ENCODE measurements at regions not wholly inside any gene's neighbourhood (a gene's known extent, or its start where the extent isn't known, plus 50 kb on each side); places are given as distances from the start of the nearest gene placed in this dataset.

- H3K27ac Mint-ChIP-seq: no peak overlapping the region
- intact Hi-C loops (cut with micrococcal nuclease): no loop called here
- H3K27me3 Mint-ChIP-seq (ENCODE audit: low read depth): no peaks in the 10 kb centered on the region
- no peaks in the 10 kb centered on the region for H3K4me1 Mint-ChIP-seq (ENCODE audit: low read depth)
- no peaks in the 10 kb centered on the region for H3K9me3 Mint-ChIP-seq
- no peak overlapping the region for H3K4me3 Mint-ChIP-seq (ENCODE audit: low read depth)
- no peaks in the 10 kb centered on the region for H3K36me3 Mint-ChIP-seq (ENCODE audit: low read depth)
- DNase-seq (ENCODE audit: low spot score): no peak
These were observed 115.9 kb downstream of the INHBB start for GRCh38 chr2:120461546-120462537.

DNA sequence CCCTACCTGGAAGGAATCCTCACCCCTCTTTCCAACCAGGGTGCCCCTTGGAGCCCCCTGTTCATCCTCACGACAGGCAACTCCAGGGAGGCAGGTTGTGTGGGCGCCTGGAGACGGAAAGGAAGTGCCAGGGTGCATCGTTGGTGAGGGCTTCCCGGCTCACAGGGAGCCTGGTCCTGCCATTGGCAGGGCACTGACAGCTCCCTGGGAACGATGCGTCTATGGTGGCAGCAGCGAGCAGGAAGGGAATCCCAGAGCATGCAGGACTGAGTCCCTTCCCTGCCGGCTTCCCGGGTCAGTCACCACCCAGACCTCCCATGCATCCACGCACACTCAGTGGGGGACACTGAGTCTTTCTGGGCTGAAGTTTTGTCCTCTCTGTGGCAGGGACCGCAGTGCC is 117.6 kb downstream of the INHBB start:
- DNase-seq (ENCODE audit: low spot score): no peak
- Mint-ChIP-seq H3K27ac (no peak overlapping the region), H3K4me3 (ENCODE audit: low read depth) (no peak overlapping the region), H3K4me1 (ENCODE audit: low read depth) (no peaks in the 10 kb centered on the region), H3K36me3 (ENCODE audit: low read depth) (no peaks in the 10 kb centered on the region), H3K9me3 (no peaks in the 10 kb centered on the region), H3K27me3 (ENCODE audit: low read depth) (no peaks in the 10 kb centered on the region)
- intact Hi-C loops (cut with micrococcal nuclease): no loop called here

DNA sequence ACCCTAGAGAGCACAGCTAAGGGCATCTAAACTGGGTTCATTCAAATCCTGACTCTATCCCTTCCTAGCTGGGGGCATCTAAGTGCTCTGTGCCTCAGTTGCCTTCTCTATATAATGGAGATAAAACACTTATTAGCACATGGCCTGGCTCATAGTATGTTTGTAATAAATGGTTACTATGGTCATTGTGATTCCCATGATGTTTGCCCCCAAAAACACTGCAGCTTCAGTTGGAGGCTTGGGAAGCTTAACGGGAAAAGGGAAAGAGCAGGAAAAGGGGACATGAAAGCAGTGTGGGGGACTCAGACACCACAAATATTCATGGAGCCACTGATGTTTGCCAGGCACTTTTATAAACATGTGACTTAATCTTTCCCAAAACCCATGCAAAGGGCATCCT is 118.1 kb downstream of the INHBB start:
- Mint-ChIP-seq H3K4me1 (ENCODE audit: low read depth) (no peaks in the 10 kb centered on the region), H3K36me3 (ENCODE audit: low read depth) (no peaks in the 10 kb centered on the region)
- intact Hi-C loops (cut with micrococcal nuclease): no loop called here

DNA sequence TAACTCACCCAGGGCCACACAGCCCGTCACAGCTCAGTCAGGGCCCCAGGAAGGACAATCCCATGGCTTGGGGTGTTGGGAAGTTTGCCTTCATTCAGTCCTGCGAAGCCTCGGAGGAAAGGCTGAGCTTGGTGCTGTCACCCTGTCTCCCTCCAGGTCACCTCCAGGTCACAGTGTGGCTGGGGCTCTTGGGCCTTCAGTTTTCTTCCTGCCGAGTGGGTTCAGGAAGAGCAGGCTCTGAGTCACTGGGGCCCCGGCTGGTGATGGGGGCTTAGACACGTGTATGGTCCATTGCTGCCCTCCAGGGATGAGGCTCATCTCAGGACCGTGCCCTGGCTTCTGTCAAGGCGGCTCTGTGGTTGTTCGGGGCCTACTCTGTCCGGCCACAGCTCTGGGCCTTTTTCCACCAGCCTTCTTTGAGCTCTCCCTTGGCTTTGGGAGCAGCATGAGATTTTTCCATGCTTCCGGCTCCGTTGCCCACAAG is 118.6 kb downstream of the INHBB start:
- Mint-ChIP-seq H3K27ac (no peak overlapping the region), H3K9me3 (no peaks in the 10 kb centered on the region), H3K4me1 (ENCODE audit: low read depth) (no peaks in the 10 kb centered on the region), H3K36me3 (ENCODE audit: low read depth) (no peaks in the 10 kb centered on the region), H3K27me3 (ENCODE audit: low read depth) (no peaks in the 10 kb centered on the region), H3K4me3 (ENCODE audit: low read depth) (no peak overlapping the region)
- no peak for DNase-seq (ENCODE audit: low spot score)
- intact Hi-C loops (cut with micrococcal nuclease): no loop called here

More for the DNA sequence above, 118.1 kb downstream of the INHBB start:
- no peak overlapping the region for H3K27ac Mint-ChIP-seq
- no peak for DNase-seq (ENCODE audit: low spot score)
- H3K4me3 Mint-ChIP-seq (ENCODE audit: low read depth): no peak overlapping the region
- H3K27me3 Mint-ChIP-seq (ENCODE audit: low read depth): no peaks in the 10 kb centered on the region
- H3K9me3 Mint-ChIP-seq: no peaks in the 10 kb centered on the region

DNA sequence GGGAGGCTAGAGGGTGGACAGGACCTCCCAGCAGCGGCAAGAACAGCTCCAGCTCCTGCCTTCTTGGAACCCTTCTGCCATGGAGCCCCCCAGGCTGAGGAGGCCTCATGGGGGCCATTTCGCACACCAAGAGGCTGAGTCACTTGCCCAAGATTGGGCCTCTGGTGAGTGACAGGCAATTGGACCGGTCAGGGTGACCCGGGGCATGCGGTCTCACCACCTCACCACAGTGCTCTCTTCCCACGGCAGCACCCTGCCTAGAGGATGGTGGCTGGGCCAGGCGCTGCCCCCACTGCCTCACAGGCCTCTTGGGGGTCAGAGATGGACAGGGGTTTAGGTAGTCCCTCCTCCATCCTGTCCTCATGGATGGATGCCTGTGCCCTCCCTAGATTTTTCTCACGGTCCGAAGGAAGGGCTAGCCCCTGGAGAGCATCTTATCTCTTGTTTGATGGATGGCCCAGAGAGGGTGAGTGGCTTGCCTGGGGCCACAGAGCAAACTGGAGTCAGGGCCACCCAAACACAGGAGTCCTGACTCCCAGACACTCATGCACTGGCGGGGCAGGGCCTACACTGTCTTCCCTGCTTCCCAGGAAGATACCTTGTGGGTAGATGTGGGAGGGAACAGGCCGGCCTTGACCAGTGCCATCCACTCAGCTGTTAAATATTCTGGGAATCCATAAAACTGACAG is 119.2 kb downstream of the INHBB start:
- Mint-ChIP-seq H3K36me3 (ENCODE audit: low read depth) (no peaks in the 10 kb centered on the region), H3K9me3 (no peaks in the 10 kb centered on the region), H3K27me3 (ENCODE audit: low read depth) (no peaks in the 10 kb centered on the region)

DNA sequence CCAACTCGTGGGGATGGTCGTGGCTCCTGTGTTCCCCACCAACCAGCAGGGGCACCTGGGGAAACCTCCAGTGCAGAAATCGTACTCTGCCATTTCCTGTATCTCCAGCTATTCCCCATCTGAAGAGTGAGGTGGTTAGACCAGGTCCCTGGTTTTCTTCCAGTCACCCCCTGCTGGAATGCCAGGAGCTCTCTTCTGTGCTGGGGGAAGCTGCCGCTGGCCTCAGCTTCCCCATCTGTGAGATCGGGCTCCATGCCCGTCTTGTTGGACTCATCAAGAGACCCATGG is 119.7 kb downstream of the INHBB start:
- H3K27ac Mint-ChIP-seq: no peak overlapping the region
- no peak overlapping the region for H3K4me3 Mint-ChIP-seq (ENCODE audit: low read depth)
- no peaks in the 10 kb centered on the region for H3K4me1 Mint-ChIP-seq (ENCODE audit: low read depth)
- no peaks in the 10 kb centered on the region for H3K9me3 Mint-ChIP-seq
- intact Hi-C loops (cut with micrococcal nuclease): no loop called here
- no peaks in the 10 kb centered on the region for H3K27me3 Mint-ChIP-seq (ENCODE audit: low read depth)
- no peaks in the 10 kb centered on the region for H3K36me3 Mint-ChIP-seq (ENCODE audit: low read depth)
- DNase-seq (ENCODE audit: low spot score): no peak

More for the DNA sequence above, 119.2 kb downstream of the INHBB start:
- intact Hi-C loops (cut with micrococcal nuclease): no loop called here
- Mint-ChIP-seq H3K4me1 (ENCODE audit: low read depth) (no peaks in the 10 kb centered on the region), H3K4me3 (ENCODE audit: low read depth) (no peak overlapping the region), H3K27ac (no peak overlapping the region)
- no peak for DNase-seq (ENCODE audit: low spot score)

- H3K36me3 Mint-ChIP-seq (ENCODE audit: low read depth): no peaks in the 10 kb centered on the region
- no peaks in the 10 kb centered on the region for H3K9me3 Mint-ChIP-seq
- H3K4me3 Mint-ChIP-seq (ENCODE audit: low read depth): no peak overlapping the region
- H3K27ac Mint-ChIP-seq: no peak overlapping the region
- no peaks in the 10 kb centered on the region for H3K4me1 Mint-ChIP-seq (ENCODE audit: low read depth)
- no peak for DNase-seq (ENCODE audit: low spot score)
- no peaks in the 10 kb centered on the region for H3K27me3 Mint-ChIP-seq (ENCODE audit: low read depth)
- intact Hi-C loops (cut with micrococcal nuclease): no loop called here
These were observed 120.2 kb downstream of the INHBB start for GRCh38 chr2:120465989-120466703.

- Mint-ChIP-seq H3K4me1 (ENCODE audit: low read depth) (no peaks in the 10 kb centered on the region), H3K27ac (no peak overlapping the region), H3K36me3 (ENCODE audit: low read depth) (no peaks in the 10 kb centered on the region), H3K9me3 (no peaks in the 10 kb centered on the region), H3K27me3 (ENCODE audit: low read depth) (no peaks in the 10 kb centered on the region), H3K4me3 (ENCODE audit: low read depth) (no peak overlapping the region)
- intact Hi-C loops (cut with micrococcal nuclease): no loop called here
- no peak for DNase-seq (ENCODE audit: low spot score)
These were observed 120.7 kb downstream of the INHBB start for GRCh38 chr2:120466704-120467054.

DNA sequence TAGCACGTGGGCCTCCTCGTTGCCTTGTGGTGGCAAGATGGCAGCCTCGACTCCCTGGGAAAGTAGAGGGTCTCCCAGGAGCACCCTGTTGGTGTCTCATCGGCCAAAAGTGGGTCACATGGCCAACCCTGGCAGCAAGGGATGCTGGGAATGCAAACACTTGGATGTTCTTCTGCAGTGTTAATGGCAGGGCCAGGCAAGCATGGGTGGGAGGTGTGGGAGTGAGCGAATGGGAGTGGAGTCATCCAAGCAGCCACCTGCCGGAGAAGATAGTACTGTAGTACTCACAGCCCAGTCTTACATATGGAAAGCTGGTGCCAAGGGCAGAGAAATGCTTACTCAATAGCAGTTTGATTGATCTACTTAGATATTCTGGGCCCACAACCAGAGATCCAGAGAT is 122.2 kb downstream of the INHBB start:
- H3K36me3 Mint-ChIP-seq (ENCODE audit: low read depth): no peaks in the 10 kb centered on the region
- H3K27me3 Mint-ChIP-seq (ENCODE audit: low read depth): no peaks in the 10 kb centered on the region
- DNase-seq (ENCODE audit: low spot score): no peak

GRCh38 chr2:120469426-120469825 is 123.5 kb downstream of the INHBB start:
- no peak for DNase-seq (ENCODE audit: low spot score)
- Mint-ChIP-seq H3K4me3 (ENCODE audit: low read depth) (no peak overlapping the region), H3K27me3 (ENCODE audit: low read depth) (no peaks in the 10 kb centered on the region), H3K27ac (no peak overlapping the region), H3K9me3 (no peaks in the 10 kb centered on the region), H3K4me1 (ENCODE audit: low read depth) (no peaks in the 10 kb centered on the region), H3K36me3 (ENCODE audit: low read depth) (no peaks in the 10 kb centered on the region)
- intact Hi-C loops (cut with micrococcal nuclease): no loop called here

More for the DNA sequence above, 122.2 kb downstream of the INHBB start:
- no peak overlapping the region for H3K4me3 Mint-ChIP-seq (ENCODE audit: low read depth)
- intact Hi-C loops (cut with micrococcal nuclease): no loop called here
- no peaks in the 10 kb centered on the region for H3K4me1 Mint-ChIP-seq (ENCODE audit: low read depth)
- no peaks in the 10 kb centered on the region for H3K9me3 Mint-ChIP-seq
- no peak overlapping the region for H3K27ac Mint-ChIP-seq

GRCh38 chr2:120470041-120470965 is 124.4 kb downstream of the INHBB start:
- H3K27ac Mint-ChIP-seq: no peak overlapping the region
- no peaks in the 10 kb centered on the region for H3K4me1 Mint-ChIP-seq (ENCODE audit: low read depth)
- no peak for DNase-seq (ENCODE audit: low spot score)
- no peaks in the 10 kb centered on the region for H3K9me3 Mint-ChIP-seq
- H3K27me3 Mint-ChIP-seq (ENCODE audit: low read depth): no peaks in the 10 kb centered on the region
- H3K36me3 Mint-ChIP-seq (ENCODE audit: low read depth): no peaks in the 10 kb centered on the region
- no peak overlapping the region for H3K4me3 Mint-ChIP-seq (ENCODE audit: low read depth)
- intact Hi-C loops (cut with micrococcal nuclease): no loop called here

- H3K9me3 Mint-ChIP-seq: no peaks in the 10 kb centered on the region
- no peaks in the 10 kb centered on the region for H3K4me1 Mint-ChIP-seq (ENCODE audit: low read depth)
- H3K27ac Mint-ChIP-seq: no peak overlapping the region
- H3K4me3 Mint-ChIP-seq (ENCODE audit: low read depth): no peak overlapping the region
- no peaks in the 10 kb centered on the region for H3K36me3 Mint-ChIP-seq (ENCODE audit: low read depth)
- no peak for DNase-seq (ENCODE audit: low spot score)
- no peaks in the 10 kb centered on the region for H3K27me3 Mint-ChIP-seq (ENCODE audit: low read depth)
- intact Hi-C loops (cut with micrococcal nuclease): no loop called here
These were observed 125.2 kb downstream of the INHBB start for GRCh38 chr2:120471166-120471565.

Measured in activated T-helper 2 cell treated with anti-CD3 and anti-CD28 coated beads, Interferon-gamma antibody, Interleukin-2, Interleukin-4, amounts not matched to agents 10 μg/mL and 5 μg/mL and 100 μg/mL, durations not matched to agents 14 hours and 24 hours and 36 hours (primary cell).